ENCODE measurements at regions not wholly inside any gene's neighbourhood (a gene's known extent, or its start where the extent isn't known, plus 50 kb on each side); places are given as distances from the start of the nearest gene placed in this dataset.
"Not testable (repeated sequence)": the region's sequence is repeated elsewhere in the genome, so short reads cannot be mapped to it uniquely, and the experiment has no call there.

GRCh38 chr7:42561797-42562196, 324.8 kb upstream of the GLI3 start:
- CTCF ChIA-PET, result no interaction called here

GRCh38 chr7:42560866-42561265, 323.9 kb upstream of the GLI3 start:
- CTCF ChIA-PET, result no interaction called here

More at GRCh38 chr7:42561797-42562196, 324.8 kb upstream of the GLI3 start:
- no peak overlapping the region for H3K9ac ChIP-seq
- no peaks in the 10 kb centered on the region for H4K20me1 ChIP-seq (ENCODE audit: insufficient read depth)
- no peaks in the 10 kb centered on the region for H3K9me3 ChIP-seq
- no peaks in the 10 kb centered on the region for H3K27me3 ChIP-seq (ENCODE audit: insufficient read depth)
- WGBS (ENCODE audit: low lambda C conversion rate), result 0% methylated on average over 1 of the region's 1 CpG
- no peaks in the 10 kb centered on the region for H3F3A ChIP-seq (replicated peaks; ENCODE audit: insufficient read depth)
- no peak overlapping the region for H3K4me3 ChIP-seq (ENCODE audit: low read depth in 2 of 2, low read length in 1 of 2)
- no peaks in the 10 kb centered on the region for H3K9me2 ChIP-seq
- no peak overlapping the region for H2AFZ ChIP-seq (ENCODE audit: low read depth)
- no peaks in the 10 kb centered on the region for H3K79me2 ChIP-seq (ENCODE audit: insufficient read depth)
- no peak overlapping the region for H3K4me2 ChIP-seq
- H3K4me1 ChIP-seq (ENCODE audit: control insufficient read depth in 1 of 2, insufficient read depth in 2 of 2, low read depth in 1 of 2, low read length in 1 of 2), result no peaks in the 10 kb centered on the region
- TF ChIP-seq RXRA (IDR thresholded peaks at IDR 0.05; ENCODE audit: borderline replicate concordance, low read depth) (no peak), RCOR1 (IDR thresholded peaks at IDR 0.05; ENCODE audit: low read length) (no peak), USF1 (IDR thresholded peaks at IDR 0.05; ENCODE audit: borderline replicate concordance, low read depth) (no peak), CHD2 (IDR thresholded peaks at IDR 0.05; ENCODE audit: low read length, partially characterized antibody) (no peak)
- POLR2A ChIA-PET, result no interaction called here
- H3K36me3 ChIP-seq (replicated peaks in 1 of 2; ENCODE audit: control insufficient read depth in 1 of 2, insufficient read depth in 2 of 2, low read length in 1 of 2), result no peaks in the 10 kb centered on the region
- DNase-seq, result no peak
- no peak overlapping the region for H3K27ac ChIP-seq (ENCODE audit: low read depth in 2 of 2, low read length in 1 of 2)

GRCh38 chr7:42554932-42555331, 317.9 kb upstream of the GLI3 start:
- H3K4me1 ChIP-seq (ENCODE audit: control insufficient read depth in 1 of 2, insufficient read depth in 2 of 2, low read depth in 1 of 2, low read length in 1 of 2); H3K9ac ChIP-seq; H3K27me3 ChIP-seq (ENCODE audit: insufficient read depth); CTCF ChIA-PET; H3K9me3 ChIP-seq; H3K36me3 ChIP-seq (replicated peaks in 1 of 2; ENCODE audit: control insufficient read depth in 1 of 2, insufficient read depth in 2 of 2, low read length in 1 of 2); H3K9me2 ChIP-seq; H2AFZ ChIP-seq (ENCODE audit: low read depth); H3F3A ChIP-seq (replicated peaks; ENCODE audit: insufficient read depth); H3K27ac ChIP-seq (ENCODE audit: low read depth in 2 of 2, low read length in 1 of 2); POLR2A ChIA-PET; DNase-seq; H3K79me2 ChIP-seq (ENCODE audit: insufficient read depth); H4K20me1 ChIP-seq (ENCODE audit: insufficient read depth); H3K4me3 ChIP-seq (ENCODE audit: low read depth in 2 of 2, low read length in 1 of 2); H3K4me2 ChIP-seq: not testable (repeated sequence)
- WGBS (ENCODE audit: low lambda C conversion rate), result 5% methylated on average over 2 of the region's 2 CpGs

More at GRCh38 chr7:42560866-42561265, 323.9 kb upstream of the GLI3 start:
- DNase-seq, result no peak
- Histone ChIP-seq H3F3A (replicated peaks; ENCODE audit: insufficient read depth) (no peaks in the 10 kb centered on the region), H3K27ac (ENCODE audit: low read depth in 2 of 2, low read length in 1 of 2) (no peak overlapping the region), H2AFZ (ENCODE audit: low read depth) (no peak overlapping the region), H3K4me3 (ENCODE audit: low read depth in 2 of 2, low read length in 1 of 2) (no peak overlapping the region), H3K27me3 (ENCODE audit: insufficient read depth) (no peaks in the 10 kb centered on the region), H4K20me1 (ENCODE audit: insufficient read depth) (no peaks in the 10 kb centered on the region), H3K9me2 (no peaks in the 10 kb centered on the region), H3K4me2 (no peak overlapping the region), H3K9me3 (no peaks in the 10 kb centered on the region), H3K4me1 (ENCODE audit: control insufficient read depth in 1 of 2, insufficient read depth in 2 of 2, low read depth in 1 of 2, low read length in 1 of 2) (no peaks in the 10 kb centered on the region), H3K9ac (no peak overlapping the region), H3K36me3 (replicated peaks in 1 of 2; ENCODE audit: control insufficient read depth in 1 of 2, insufficient read depth in 2 of 2, low read length in 1 of 2) (no peaks in the 10 kb centered on the region), H3K79me2 (ENCODE audit: insufficient read depth) (no peaks in the 10 kb centered on the region)
- WGBS (ENCODE audit: low lambda C conversion rate), result 3% methylated on average over 2 of the region's 2 CpGs
- POLR2A ChIA-PET, result no interaction called here
- TF ChIP-seq MXI1 (IDR thresholded peaks at IDR 0.05; ENCODE audit: low read depth, low read length) (no peak), JUND (IDR thresholded peaks at IDR 0.05) (no peak), MAX (IDR thresholded peaks at IDR 0.05; ENCODE audit: low read depth) (no peak), POLR2AphosphoS5 (IDR thresholded peaks at IDR 0.05; ENCODE audit: low read depth, low read length) (no peak), FOXJ3 (CRISPR knock-in tag; IDR thresholded peaks at IDR 0.05) (no peak), NFIC (IDR thresholded peaks at IDR 0.05; ENCODE audit: borderline replicate concordance) (no peak), FOSL2 (IDR thresholded peaks at IDR 0.05; ENCODE audit: borderline replicate concordance, low read depth) (no peak), IRF3 (IDR thresholded peaks at IDR 0.05; ENCODE audit: low read depth, low read length) (no peak)

Data from SK-N-SH (cell line).